SK-N-SH (cell line): ENCODE measurements at regions not wholly inside any gene's neighbourhood (a gene's known extent, or its start where the extent isn't known, plus 50 kb on each side); places are given as distances from the start of the nearest gene placed in this dataset.

Experiments used
- CTCF ChIP-seq: fragments of 200-600 bp; sonication (generic); IDR thresholded peaks from 2 replicates; pipeline ENCODE4 v1.6.1; 2017; ENCODE audit warnings: antibody characterized with exemption, mild to moderate bottlenecking, moderate library complexity
- EP300 ChIP-seq, 2 experiments: IDR thresholded peaks; 2 replicates each; pipeline versions ENCODE4 v1.4.0 to v1.6.1; 2012; ENCODE audit warnings: borderline replicate concordance in 1 of 2, low read depth in 1 of 2, low read length in 1 of 2
- IRF3 ChIP-seq: fragments of 150-350 bp; IDR thresholded peaks from 2 replicates; pipeline ENCODE4 v1.6.1; 2016; ENCODE audit warnings: mild to moderate bottlenecking, low read depth, low read length
- REST ChIP-seq: IDR thresholded peaks from 2 replicates; pipeline ENCODE4 v1.6.1; 2012; ENCODE audit warnings: mild to moderate bottlenecking, low read depth, low read length, moderate library complexity
- SMC3 ChIP-seq: IDR thresholded peaks from 2 replicates; pipeline ENCODE4 v1.6.1; 2012; ENCODE audit warnings: low read depth, low read length, improper control_type of control experiment
- TAF1 ChIP-seq: IDR thresholded peaks from 2 replicates; pipeline ENCODE4 v1.6.1; 2012; ENCODE audit warnings: low read depth, mild to moderate bottlenecking, low read length, moderate library complexity, borderline replicate concordance

DNA sequence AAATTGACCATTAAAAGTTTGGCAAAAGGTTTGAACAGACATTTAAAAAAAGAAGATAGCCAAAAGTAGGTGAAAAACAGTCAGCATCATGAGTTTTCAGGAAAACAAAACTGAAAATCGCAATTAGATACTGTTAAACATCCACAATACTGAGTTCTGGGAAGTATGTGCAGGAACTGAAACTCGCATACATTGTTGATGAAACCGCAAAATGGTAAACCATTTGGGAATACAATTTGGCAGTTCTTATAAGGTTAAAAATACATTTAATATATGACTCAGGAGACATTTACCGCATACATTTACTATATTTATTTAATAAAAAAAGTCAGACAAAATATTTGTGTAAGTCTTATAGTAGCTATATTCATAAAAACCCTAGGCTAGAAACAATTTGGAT, 393.2 kb downstream of the COL11A1 start:
- TF ChIP-seq CTCF: no peak
- TF ChIP-seq EP300 (IDR thresholded peaks at IDR 0.05; ENCODE audit: borderline replicate concordance in 1 of 2, low read depth in 1 of 2, low read length in 1 of 2): no peak
- no peak for TF ChIP-seq REST
- no peak for TF ChIP-seq SMC3
- no peak for TF ChIP-seq IRF3
- TF ChIP-seq TAF1: no peak
